H9 (cell line): ENCODE measurements at regions not wholly inside any gene's neighbourhood (a gene's known extent, or its start where the extent isn't known, plus 50 kb on each side); places are given as distances from the start of the nearest gene placed in this dataset.

Experiments used
- DNase-seq: peaks from one replicate; pipeline ENCODE4 v3.0.0-alpha.2; 2017
- H2AFZ ChIP-seq: one replicate; pipeline ENCODE4 v1.6.1; 2013; ENCODE audit warnings: mild to moderate bottlenecking, low read length, control low read depth, moderate library complexity
- H2AK5ac ChIP-seq: 2 replicates; pipeline ENCODE4 v1.6.1; 2013; ENCODE audit warnings: low read length, control low read depth, mixed read lengths; ENCODE audit not compliant: insufficient read length
- H2BK120ac ChIP-seq: one replicate; pipeline ENCODE4 v1.6.1; 2013; ENCODE audit warnings: low read depth, mild to moderate bottlenecking, low read length, control low read depth, inconsistent platforms; ENCODE audit not compliant: poor library complexity, severe bottlenecking
- H2BK12ac ChIP-seq: 2 replicates; pipeline ENCODE4 v1.6.1; 2013; ENCODE audit warnings: low read length, control low read depth, mixed read lengths, low read depth; ENCODE audit not compliant: insufficient read length
- H2BK15ac ChIP-seq: 2 replicates; pipeline ENCODE4 v1.6.1; 2013; ENCODE audit warnings: low read depth, low read length, control low read depth
- H2BK20ac ChIP-seq: one replicate; pipeline ENCODE4 v1.6.1; 2013; ENCODE audit warnings: low read depth, mild to moderate bottlenecking, low read length, control low read depth, inconsistent platforms; ENCODE audit not compliant: poor library complexity, severe bottlenecking
- H2BK5ac ChIP-seq: 2 replicates; pipeline ENCODE4 v1.6.1; 2013; ENCODE audit warnings: low read length, control low read depth, mixed read lengths; ENCODE audit not compliant: insufficient read length
- H3K14ac ChIP-seq: 2 replicates; pipeline ENCODE4 v1.6.1; 2013; ENCODE audit warnings: low read length, control low read depth; ENCODE audit not compliant: insufficient read depth
- H3K18ac ChIP-seq: 2 replicates; pipeline ENCODE4 v1.6.1; 2013; ENCODE audit warnings: low read depth, mild to moderate bottlenecking, mixed read lengths, low read length, control low read depth; ENCODE audit not compliant: insufficient read length
- H3K23ac ChIP-seq: 2 replicates; pipeline ENCODE4 v1.6.1; 2013; ENCODE audit warnings: low read length, control low read depth, mixed read lengths, low read depth; ENCODE audit not compliant: insufficient read length
- H3K23me2 ChIP-seq: 2 replicates; pipeline ENCODE4 v1.6.1; 2013; ENCODE audit warnings: low read depth, mild to moderate bottlenecking, mixed read lengths, low read length, control low read depth; ENCODE audit not compliant: insufficient read length, poor library complexity, severe bottlenecking
- H3K27ac ChIP-seq: 2 replicates; pipeline ENCODE4 v1.5.1; 2013; ENCODE audit warnings: low read length, control low read depth, mixed read lengths, low read depth; ENCODE audit not compliant: insufficient read length
- H3K27me3 ChIP-seq: 2 replicates; pipeline ENCODE4 v1.6.1; 2013; ENCODE audit warnings: low read length, control low read depth, inconsistent platforms; ENCODE audit not compliant: insufficient read depth
- H3K4ac ChIP-seq: 2 replicates; pipeline ENCODE4 v1.6.1; 2013; ENCODE audit warnings: low read depth, mild to moderate bottlenecking, control low read depth, inconsistent platforms, low read length, moderate library complexity
- H3K4me1 ChIP-seq: 2 replicates; pipeline ENCODE4 v1.6.1; 2013; ENCODE audit warnings: low read length, control low read depth, inconsistent platforms; ENCODE audit not compliant: insufficient read depth
- H3K4me2 ChIP-seq: 2 replicates; pipeline ENCODE4 v1.6.1; 2013; ENCODE audit warnings: low read length, control low read depth, mixed read lengths; ENCODE audit not compliant: insufficient read length, insufficient read depth
- H3K56ac ChIP-seq: 2 replicates; pipeline ENCODE4 v1.6.1; 2013; ENCODE audit warnings: low read depth, mild to moderate bottlenecking, mixed read lengths, low read length, control low read depth; ENCODE audit not compliant: insufficient read length
- H3K79me1 ChIP-seq: 2 replicates; pipeline ENCODE4 v1.6.1; 2013; ENCODE audit warnings: low read depth, mild to moderate bottlenecking, moderate library complexity, low read length, control low read depth, inconsistent platforms; ENCODE audit not compliant: insufficient read depth, poor library complexity, severe bottlenecking
- H3K79me2 ChIP-seq: 2 replicates; pipeline ENCODE4 v1.6.1; 2013; ENCODE audit warnings: low read length, control low read depth, inconsistent platforms; ENCODE audit not compliant: insufficient read depth
- H3K9ac ChIP-seq: 2 replicates; pipeline ENCODE4 v1.6.1; 2013; ENCODE audit warnings: low read length, control low read depth, mixed read lengths; ENCODE audit not compliant: insufficient read length; ENCODE audit errors: extremely low read depth
- H3K9me3 ChIP-seq: one replicate; pipeline ENCODE4 v1.6.1; 2013; ENCODE audit warnings: low read depth, low read length, inconsistent platforms; ENCODE audit not compliant: control insufficient read depth
- H3T11ph ChIP-seq: one replicate; pipeline ENCODE4 v1.6.1; 2013; ENCODE audit warnings: mild to moderate bottlenecking, low read length, control low read depth, inconsistent platforms
- H4K20me1 ChIP-seq: one replicate; pipeline ENCODE4 v1.6.1; 2013; ENCODE audit not compliant: control insufficient read depth, insufficient read length, insufficient read depth
- H4K5ac ChIP-seq: 2 replicates; pipeline ENCODE4 v1.6.1; 2013; ENCODE audit warnings: low read depth, mild to moderate bottlenecking, mixed read lengths, low read length, control low read depth; ENCODE audit not compliant: insufficient read length
- H4K8ac ChIP-seq: replicated peaks from 2 replicates; pipeline ENCODE4 v1.6.1; 2013; ENCODE audit warnings: low read length, control low read depth, mixed read lengths, low read depth; ENCODE audit not compliant: insufficient read length
- H4K91ac ChIP-seq: 2 replicates; pipeline ENCODE4 v1.6.1; 2013; ENCODE audit warnings: low read depth, mild to moderate bottlenecking, moderate library complexity, mixed read lengths, low read length, control low read depth; ENCODE audit not compliant: insufficient read length
- H3K27ac Mint-ChIP-seq, 3 experiments: 2 replicates in 2 of 3; 3 replicates in 1 of 3; pipeline ENCODE4 v1.8.0; 2020 to 2021; ENCODE audit warnings: mixed read lengths in 3 of 3, mild to moderate bottlenecking in 1 of 3, moderate library complexity in 1 of 3
- H3K27me3 Mint-ChIP-seq: 2 replicates; pipeline ENCODE4 v1.8.0; 2021; ENCODE audit warnings: low read depth, mild to moderate bottlenecking, moderate library complexity, mixed read lengths
- H3K36me3 Mint-ChIP-seq, 3 experiments: 2 replicates in 2 of 3; 3 replicates in 1 of 3; pipeline ENCODE4 v1.8.0; 2020 to 2021; ENCODE audit warnings: low read depth in 3 of 3, mixed read lengths in 3 of 3; ENCODE audit not compliant: insufficient read depth in 1 of 3
- H3K4me1 Mint-ChIP-seq, 2 experiments: 2 replicates each; pipeline ENCODE4 v1.8.0; 2020; ENCODE audit warnings: mixed read lengths in 2 of 2
- H3K4me3 Mint-ChIP-seq, 2 experiments: 2 replicates in 1 of 2; 3 replicates in 1 of 2; pipeline ENCODE4 v1.8.0; 2020 to 2021; ENCODE audit warnings: mild to moderate bottlenecking in 2 of 2, mixed read lengths in 2 of 2, moderate library complexity in 1 of 2
- H3K9me3 Mint-ChIP-seq, 2 experiments: 2 replicates in 1 of 2; 3 replicates in 1 of 2; pipeline ENCODE4 v1.8.0; 2020; ENCODE audit warnings: mild to moderate bottlenecking in 2 of 2, mixed read lengths in 2 of 2, moderate library complexity in 1 of 2
- CTCF ChIP-seq: fragments of 200-600 bp; sonication (generic); conservative IDR thresholded peaks from 3 replicates; pipeline ENCODE4 v1.8.0; 2021; ENCODE audit warnings: antibody characterized with exemption, mild to moderate bottlenecking
- WGBS: extraction: QIAGEN DNeasy Blood & Tissue Kit; methylation state at CpG from one replicate; pipeline ENCODE4 v1.1.7; 2013; ENCODE audit warnings: missing lambda C conversion rate, low lambda C conversion rate, mixed read lengths; ENCODE audit not compliant: insufficient read length; ENCODE audit errors: extremely low coverage; 5-methylcytosine and 5-hydroxymethylcytosine counted together

GRCh38 chr6:140854318-140854717 lies 1278.4 kb upstream of the GJE1 start:
- H3K4me1 Mint-ChIP-seq, result no peaks in the 10 kb centered on the region
- no peak overlapping the region for H2AK5ac ChIP-seq
- no peaks in the 10 kb centered on the region for H3K79me2 ChIP-seq
- H2BK20ac ChIP-seq, result no peak overlapping the region
- H4K8ac ChIP-seq, result no peak overlapping the region
- H4K5ac ChIP-seq, result no peak overlapping the region
- H3K9ac ChIP-seq, result no peak overlapping the region
- H4K20me1 ChIP-seq, result no peaks in the 10 kb centered on the region
- no peaks in the 10 kb centered on the region for H3K9me3 Mint-ChIP-seq
- no peaks in the 10 kb centered on the region for H3K27me3 Mint-ChIP-seq
- no peaks in the 10 kb centered on the region for H3K79me1 ChIP-seq
- no peak overlapping the region for H2BK15ac ChIP-seq
- H3K4me2 ChIP-seq, result no peak overlapping the region
- no CpG with 5 or more reads among the region's 1 CpG for WGBS
- no peaks in the 10 kb centered on the region for H3K9me3 ChIP-seq
- H3K4me3 Mint-ChIP-seq, result no peak overlapping the region
- H3T11ph ChIP-seq, result no peak overlapping the region
- no peak overlapping the region for H2BK5ac ChIP-seq
- no peak overlapping the region for H3K27ac Mint-ChIP-seq
- H3K4me1 ChIP-seq, result no peaks in the 10 kb centered on the region
- H3K56ac ChIP-seq, result no peak overlapping the region
- H2AFZ ChIP-seq, result no peak overlapping the region
- H3K14ac ChIP-seq, result no peak overlapping the region
- TF ChIP-seq CTCF, result no peak
- H3K36me3 Mint-ChIP-seq, result no peaks in the 10 kb centered on the region
- no peak overlapping the region for H3K23ac ChIP-seq
- no peak overlapping the region for H3K18ac ChIP-seq
- no peaks in the 10 kb centered on the region for H3K27me3 ChIP-seq
- no peak overlapping the region for H3K27ac ChIP-seq
- no peak overlapping the region for H2BK12ac ChIP-seq
- H3K23me2 ChIP-seq, result no peaks in the 10 kb centered on the region
- no peak overlapping the region for H3K4ac ChIP-seq
- no peak overlapping the region for H4K91ac ChIP-seq
- no peak overlapping the region for H2BK120ac ChIP-seq
- no peak for DNase-seq
